Mesenchymal stem cell (in vitro differentiated cells and primary cell): ENCODE measurements at regions not wholly inside any gene's neighbourhood (a gene's known extent, or its start where the extent isn't known, plus 50 kb on each side); places are given as distances from the start of the nearest gene placed in this dataset.

Experiments
- DNase-seq: peaks from one replicate; pipeline ENCODE4 v3.0.0-alpha.2; 2013
- H2AFZ ChIP-seq: one replicate; pipeline ENCODE4 v1.6.1; 2013; ENCODE audit warnings: low read depth, mild to moderate bottlenecking, control low read depth, inconsistent platforms, low read length, moderate library complexity
- H2AK5ac ChIP-seq: 2 replicates; pipeline ENCODE4 v1.6.1; 2013; ENCODE audit warnings: low read length, moderate library complexity, mild to moderate bottlenecking, inconsistent platforms; ENCODE audit not compliant: severe bottlenecking
- H2BK120ac ChIP-seq: one replicate; pipeline ENCODE4 v1.6.1; 2013; ENCODE audit warnings: low read depth, mild to moderate bottlenecking, inconsistent platforms, low read length, moderate library complexity
- H2BK12ac ChIP-seq, 2 experiments: one replicate each; pipeline ENCODE4 v1.6.1; 2013; ENCODE audit warnings: inconsistent platforms in 2 of 2, low read length in 2 of 2, mild to moderate bottlenecking in 2 of 2, moderate library complexity in 2 of 2, control low read depth in 1 of 2
- H2BK15ac ChIP-seq: one replicate; pipeline ENCODE4 v1.6.1; 2013; ENCODE audit warnings: mild to moderate bottlenecking, low read depth, inconsistent platforms; ENCODE audit not compliant: poor library complexity, severe bottlenecking
- H2BK5ac ChIP-seq: 2 replicates; pipeline ENCODE4 v1.6.1; 2013; ENCODE audit warnings: low read depth, mild to moderate bottlenecking, low read length, control low read depth, inconsistent platforms; ENCODE audit not compliant: poor library complexity, severe bottlenecking
- H3K14ac ChIP-seq, 2 experiments: one replicate each; pipeline ENCODE4 v1.6.1; 2013; ENCODE audit warnings: inconsistent platforms in 2 of 2, low read length in 2 of 2, control low read depth in 1 of 2, mild to moderate bottlenecking in 1 of 2, moderate library complexity in 1 of 2
- H3K18ac ChIP-seq, 2 experiments: one replicate each; pipeline ENCODE4 v1.6.1; 2013; ENCODE audit warnings: inconsistent platforms in 2 of 2, low read length in 2 of 2, control low read depth in 1 of 2, low read depth in 1 of 2, mild to moderate bottlenecking in 1 of 2
- H3K23ac ChIP-seq, 2 experiments: one replicate each; pipeline ENCODE4 v1.6.1; 2013; ENCODE audit warnings: inconsistent platforms in 2 of 2, low read length in 2 of 2, mild to moderate bottlenecking in 2 of 2, moderate library complexity in 2 of 2, control low read depth in 1 of 2
- H3K27ac ChIP-seq: 2 replicates; pipeline ENCODE4 v1.5.1; 2013; ENCODE audit warnings: mild to moderate bottlenecking, moderate library complexity, low read length, control low read depth, inconsistent platforms; ENCODE audit not compliant: poor library complexity, severe bottlenecking
- H3K27me3 ChIP-seq, 2 experiments: 2 replicates each; pipeline versions ENCODE4 v1.6.1 to v1.7.0; 2013; ENCODE audit warnings: low read length in 2 of 2, mild to moderate bottlenecking in 2 of 2, moderate library complexity in 2 of 2, control low read depth in 1 of 2, inconsistent platforms in 1 of 2; ENCODE audit not compliant: control insufficient read depth in 1 of 2, insufficient read depth in 1 of 2
- H3K36me3 ChIP-seq, 2 experiments: 2 replicates each; pipeline versions ENCODE4 v1.6.1 to v1.7.0; 2013; ENCODE audit warnings: low read length in 2 of 2, control low read depth in 1 of 2, inconsistent platforms in 1 of 2, low read depth in 1 of 2, mild to moderate bottlenecking in 1 of 2; ENCODE audit not compliant: insufficient read depth in 2 of 2, control insufficient read depth in 1 of 2
- H3K4ac ChIP-seq, 2 experiments: one replicate each; pipeline ENCODE4 v1.6.1; 2013; ENCODE audit warnings: inconsistent platforms in 2 of 2, low read length in 2 of 2, mild to moderate bottlenecking in 2 of 2, moderate library complexity in 2 of 2, control low read depth in 1 of 2, low read depth in 1 of 2
- H3K4me1 ChIP-seq: 2 replicates; pipeline ENCODE4 v1.6.1; 2013; ENCODE audit warnings: low read depth, low read length, control low read depth; ENCODE audit not compliant: control insufficient read depth, insufficient read depth
- H3K4me2 ChIP-seq: 2 replicates; pipeline ENCODE4 v1.6.1; 2013; ENCODE audit warnings: low read length, mild to moderate bottlenecking, inconsistent platforms; ENCODE audit not compliant: poor library complexity, severe bottlenecking
- H3K4me3 ChIP-seq, 2 experiments: 2 replicates each; pipeline versions ENCODE4 v1.5.1 to v1.7.0; 2013; ENCODE audit warnings: low read length in 2 of 2, mild to moderate bottlenecking in 2 of 2, control low read depth in 1 of 2, low read depth in 1 of 2; ENCODE audit not compliant: insufficient read depth in 1 of 2
- H3K79me1 ChIP-seq: replicated peaks from 2 replicates; pipeline ENCODE4 v1.6.1; 2013; ENCODE audit warnings: mild to moderate bottlenecking, control low read depth, low read length, inconsistent platforms; ENCODE audit not compliant: poor library complexity, severe bottlenecking
- H3K9ac ChIP-seq: 2 replicates; pipeline ENCODE4 v1.7.0; 2013; ENCODE audit warnings: mild to moderate bottlenecking, low read length, moderate library complexity
- H3K9me3 ChIP-seq: 2 replicates; pipeline ENCODE4 v1.7.0; 2013; ENCODE audit warnings: mild to moderate bottlenecking, low read length; ENCODE audit not compliant: control insufficient read depth
- H4K8ac ChIP-seq: one replicate; pipeline ENCODE4 v1.6.1; 2013; ENCODE audit warnings: inconsistent platforms, mild to moderate bottlenecking, low read length, moderate library complexity
- H4K91ac ChIP-seq: one replicate; pipeline ENCODE4 v1.6.1; 2013; ENCODE audit warnings: mild to moderate bottlenecking, low read length, inconsistent platforms
- WGBS: methylation state at CpG from one replicate; pipeline ENCODE4 v1.1.7; 2013; ENCODE audit warnings: mixed read lengths; 5-methylcytosine and 5-hydroxymethylcytosine counted together

GRCh38 chr2:180366481-180366880 lies 359.4 kb upstream of the CWC22 start:
- Histone ChIP-seq H2BK12ac (no peak overlapping the region), H2BK120ac (no peak overlapping the region), H3K14ac (no peak overlapping the region), H3K4ac (no peak overlapping the region), H3K4me3 (no peak overlapping the region), H2AK5ac (no peak overlapping the region), H2BK15ac (no peak overlapping the region), H3K9me3 (no peaks in the 10 kb centered on the region), H2BK5ac (no peak overlapping the region), H3K79me1 (no peaks in the 10 kb centered on the region), H3K18ac (no peak overlapping the region), H3K27me3 (no peaks in the 10 kb centered on the region), H3K23ac (no peak overlapping the region), H2AFZ (no peak overlapping the region), H3K4me2 (no peak overlapping the region), H3K9ac (no peak overlapping the region), H4K8ac (no peak overlapping the region), H3K27ac (no peak overlapping the region), H3K4me1 (no peaks in the 10 kb centered on the region), H3K36me3 (no peaks in the 10 kb centered on the region), H4K91ac (no peak overlapping the region)
- DNase-seq: no peak

GRCh38 chr2:180364719-180365118 lies 357.6 kb upstream of the CWC22 start:
- Histone ChIP-seq H3K9me3 (no peaks in the 10 kb centered on the region), H3K27me3 (no peaks in the 10 kb centered on the region), H2AK5ac (no peak overlapping the region), H3K4me3 (no peak overlapping the region), H2BK15ac (no peak overlapping the region), H3K23ac (no peak overlapping the region), H3K9ac (no peak overlapping the region), H3K4ac (no peak overlapping the region), H3K27ac (no peak overlapping the region), H2BK12ac (no peak overlapping the region), H3K36me3 (no peaks in the 10 kb centered on the region), H4K8ac (no peak overlapping the region), H2AFZ (no peak overlapping the region), H3K18ac (no peak overlapping the region), H2BK120ac (no peak overlapping the region), H3K79me1 (no peaks in the 10 kb centered on the region), H2BK5ac (no peak overlapping the region), H3K14ac (no peak overlapping the region), H4K91ac (no peak overlapping the region), H3K4me1 (no peaks in the 10 kb centered on the region), H3K4me2 (no peak overlapping the region)
- WGBS: 100% methylated on average over 1 of the region's 2 CpGs
- DNase-seq: no peak

GRCh38 chr2:180360283-180360618 lies 353.2 kb upstream of the CWC22 start:
- Histone ChIP-seq H3K23ac (no peak overlapping the region), H3K4me3 (no peak overlapping the region), H3K36me3 (no peaks in the 10 kb centered on the region), H3K79me1 (no peaks in the 10 kb centered on the region), H2BK15ac (no peak overlapping the region), H3K9ac (no peak overlapping the region), H2BK120ac (no peak overlapping the region), H2AK5ac (no peak overlapping the region), H3K27ac (no peak overlapping the region), H3K14ac (no peak overlapping the region), H2AFZ (no peak overlapping the region), H4K8ac (no peak overlapping the region), H3K4me1 (no peaks in the 10 kb centered on the region), H3K4me2 (no peak overlapping the region), H3K9me3 (peaks cover 5% of the 10 kb centered on the region), H2BK5ac (no peak overlapping the region), H3K4ac (no peak overlapping the region), H3K27me3 (no peaks in the 10 kb centered on the region), H2BK12ac (no peak overlapping the region), H4K91ac (no peak overlapping the region), H3K18ac (no peak overlapping the region)
- DNase-seq: no peak
- WGBS: 100% methylated on average over 1 of the region's 2 CpGs

GRCh38 chr2:180359522-180360282 lies 352.6 kb upstream of the CWC22 start:
- 93% methylated on average over 1 of the region's 1 CpG for WGBS
- H3K9me3 ChIP-seq: peaks cover 5% of the 10 kb centered on the region
- no peak overlapping the region for H3K9ac ChIP-seq
- H3K79me1 ChIP-seq: no peaks in the 10 kb centered on the region
- H2BK12ac ChIP-seq: no peak overlapping the region
- H3K18ac ChIP-seq: no peak overlapping the region
- no peak overlapping the region for H3K4me2 ChIP-seq
- H3K4ac ChIP-seq: no peak overlapping the region
- H2AFZ ChIP-seq: no peak overlapping the region
- no peaks in the 10 kb centered on the region for H3K36me3 ChIP-seq
- H3K4me3 ChIP-seq: no peak overlapping the region
- H2BK120ac ChIP-seq: no peak overlapping the region
- no peak overlapping the region for H3K14ac ChIP-seq
- H3K27ac ChIP-seq: no peak overlapping the region
- H4K8ac ChIP-seq: no peak overlapping the region
- no peak overlapping the region for H2BK15ac ChIP-seq
- H2AK5ac ChIP-seq: no peak overlapping the region
- H3K23ac ChIP-seq: no peak overlapping the region
- no peak overlapping the region for H4K91ac ChIP-seq
- H3K27me3 ChIP-seq: no peaks in the 10 kb centered on the region
- no peaks in the 10 kb centered on the region for H3K4me1 ChIP-seq
- no peak for DNase-seq
- no peak overlapping the region for H2BK5ac ChIP-seq
